RWPE2 (cell line): ENCODE measurements at regions not wholly inside any gene's neighbourhood (a gene's known extent, or its start where the extent isn't known, plus 50 kb on each side); places are given as distances from the start of the nearest gene placed in this dataset.
A peak's percentile ranks its signal among the peaks of the same experiment; 100 is the strongest.

Source experiments
- ATAC-seq: fragments of 200-7000 bp; cut with Tn5 transposase; 3 replicates; pipeline ENCODE4 v1.9.1; 2021; ENCODE audit warnings: low read depth
- DNase-seq: peaks from one replicate; pipeline ENCODE4 v3.0.0-alpha.2; 2020; ENCODE audit warnings: low spot score
- H3K27ac ChIP-seq: fragments of 450-650 bp; 2 replicates; pipeline ENCODE4 v1.5.1; 2017; ENCODE audit warnings: mild to moderate bottlenecking; ENCODE audit not compliant: poor library complexity, severe bottlenecking
- H3K27me3 ChIP-seq: fragments of 250-450 bp; sonication (Bioruptor Pico); 2 replicates; pipeline ENCODE4 v1.5.1; 2021; ENCODE audit warnings: mild to moderate bottlenecking, moderate library complexity; ENCODE audit not compliant: insufficient read depth, poor library complexity, severe bottlenecking
- H3K36me3 ChIP-seq: fragments of 250-450 bp; sonication (Bioruptor Pico); 2 replicates; pipeline ENCODE4 v1.5.1; 2020; ENCODE audit warnings: low read depth, mild to moderate bottlenecking, moderate library complexity
- H3K4me1 ChIP-seq: fragments of 250-450 bp; sonication (Bioruptor Pico); 2 replicates; pipeline ENCODE4 v1.5.1; 2021; ENCODE audit warnings: mild to moderate bottlenecking, moderate library complexity; ENCODE audit not compliant: insufficient read depth, poor library complexity, severe bottlenecking
- H3K4me3 ChIP-seq: fragments of 250-450 bp; sonication (Bioruptor Pico); 2 replicates; pipeline ENCODE4 v1.5.1; 2021; ENCODE audit warnings: mild to moderate bottlenecking, moderate library complexity; ENCODE audit not compliant: severe bottlenecking
- H3K9me3 ChIP-seq: fragments of 250-450 bp; sonication (Bioruptor Pico); 2 replicates; pipeline ENCODE4 v1.5.1; 2021; ENCODE audit warnings: mild to moderate bottlenecking, moderate library complexity; ENCODE audit not compliant: severe bottlenecking
- CTCF ChIP-seq: fragments of 450-650 bp; IDR thresholded peaks from one replicate; pipeline ENCODE4 v1.5.1; 2017; ENCODE audit warnings: mild to moderate bottlenecking, moderate library complexity; ENCODE audit not compliant: poor library complexity, severe bottlenecking

GRCh38 chr9:109966643-109967368, 186.8 kb downstream of the PALM2AKAP2 start:
- no peaks in the 10 kb centered on the region for H3K36me3 ChIP-seq
- H3K4me3 ChIP-seq = no peak overlapping the region
- no peak for TF ChIP-seq CTCF
- H3K27me3 ChIP-seq = no peaks in the 10 kb centered on the region
- no peaks in the 10 kb centered on the region for H3K4me1 ChIP-seq
- H3K9me3 ChIP-seq = no peaks in the 10 kb centered on the region
- DNase-seq = no peak
- ATAC-seq = no peak
- no peak overlapping the region for H3K27ac ChIP-seq

- TF ChIP-seq CTCF = no peak
- ATAC-seq (no peak), DNase-seq (no peak)
- Histone ChIP-seq H3K4me3 (no peak overlapping the region), H3K27ac (no peak overlapping the region), H3K4me1 (no peaks in the 10 kb centered on the region), H3K9me3 (no peaks in the 10 kb centered on the region), H3K36me3 (no peaks in the 10 kb centered on the region), H3K27me3 (no peaks in the 10 kb centered on the region)
Measured at GRCh38 chr9:109967651-109968642, 187.9 kb downstream of the PALM2AKAP2 start.

GRCh38 chr9:109969011-109969410, 189.0 kb downstream of the PALM2AKAP2 start:
- TF ChIP-seq CTCF = peak; percentile 17
- Histone ChIP-seq H3K4me3 (no peak overlapping the region), H3K4me1 (no peaks in the 10 kb centered on the region), H3K36me3 (no peaks in the 10 kb centered on the region), H3K27ac (no peak overlapping the region), H3K9me3 (no peaks in the 10 kb centered on the region), H3K27me3 (no peaks in the 10 kb centered on the region)
- no peak for DNase-seq
- ATAC-seq = peak; percentile 79

GRCh38 chr9:109969573-109970237, 189.7 kb downstream of the PALM2AKAP2 start:
- no peak for TF ChIP-seq CTCF
- H3K27me3 ChIP-seq = no peaks in the 10 kb centered on the region
- DNase-seq (no peak), ATAC-seq (no peak)
- no peaks in the 10 kb centered on the region for H3K9me3 ChIP-seq
- H3K27ac ChIP-seq = no peak overlapping the region
- H3K4me1 ChIP-seq = no peaks in the 10 kb centered on the region
- H3K4me3 ChIP-seq = no peak overlapping the region
- H3K36me3 ChIP-seq = no peaks in the 10 kb centered on the region
